ENCODE measurements at regions not wholly inside any gene's neighbourhood (a gene's known extent, or its start where the extent isn't known, plus 50 kb on each side); places are given as distances from the start of the nearest gene placed in this dataset.

DNA sequence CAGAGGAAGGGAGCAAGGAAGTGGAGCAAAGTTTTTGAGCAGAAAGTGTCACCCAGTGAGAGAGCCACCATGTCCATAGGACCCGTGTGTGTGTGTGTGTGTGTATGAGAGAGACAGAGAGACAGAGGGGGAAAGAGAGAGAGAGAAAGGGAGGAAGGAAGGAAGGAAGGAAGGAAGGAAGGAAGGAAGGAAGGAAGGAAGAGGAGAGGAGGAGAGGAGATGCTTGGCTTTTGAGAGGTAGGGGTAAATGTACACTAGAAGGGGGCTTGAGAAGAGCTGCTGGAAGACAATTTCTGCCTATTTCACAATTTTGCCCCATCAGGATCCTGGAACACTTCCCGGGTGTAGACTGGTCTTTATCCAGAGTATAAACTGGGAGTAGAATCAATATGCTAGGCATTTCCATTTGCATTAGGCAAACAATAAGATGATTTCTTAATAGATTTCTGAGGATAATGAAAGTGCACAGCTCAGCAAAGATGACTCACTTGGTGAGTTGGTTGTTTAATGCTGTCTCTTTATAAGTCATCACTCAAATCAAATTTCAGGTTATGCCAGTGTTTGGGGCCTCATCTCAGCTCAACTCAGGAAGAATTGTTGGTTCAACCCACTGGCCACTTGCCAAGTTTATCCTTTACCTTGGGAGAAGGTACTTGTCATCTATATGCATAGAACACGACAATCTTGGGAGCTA, 70.0 kb upstream of the FAM13C start:
- DNase-seq (ENCODE audit: low read depth in 1 of 2, low spot score in 2 of 2) (no peak), FAIRE-seq (no peak)
- Histone ChIP-seq H3K4ac (replicated peaks; ENCODE audit: insufficient read length, low read depth, low read length) (no peak overlapping the region), H2BK12ac (ENCODE audit: low read depth, low read length) (no peak overlapping the region), H2BK15ac (ENCODE audit: low read length) (no peak overlapping the region), H3K14ac (ENCODE audit: insufficient read length) (no peak overlapping the region), H3K79me1 (ENCODE audit: low read depth, low read length) (no peaks in the 10 kb centered on the region), H2BK5ac (ENCODE audit: low read depth, low read length) (no peak overlapping the region), H2AFZ (ENCODE audit: low read length) (no peak overlapping the region), H2BK120ac (replicated peaks; ENCODE audit: low read depth, low read length) (no peak overlapping the region), H3K4me3 (ENCODE audit: extremely low read depth in 1 of 4, insufficient read depth in 2 of 4, low read depth in 3 of 4, low read length in 4 of 4) (no peak overlapping the region), H3K36me3 (ENCODE audit: control insufficient read depth in 2 of 4, insufficient read depth in 4 of 4, low read length in 3 of 4) (no peaks in the 10 kb centered on the region), H3K27me3 (replicated peaks in 1 of 4; ENCODE audit: control insufficient read depth in 3 of 4, extremely low read depth in 1 of 4, insufficient read depth in 3 of 4, low read length in 3 of 4) (peaks cover 0 to 2% (median 0%) of the 10 kb centered on the region in 4 experiments; a peak in 1 of 7 replicates), H3K23ac (ENCODE audit: insufficient read length) (no peak overlapping the region), H3K79me2 (ENCODE audit: control insufficient read depth in 1 of 2, insufficient read depth in 2 of 2, low read length in 2 of 2) (no peaks in the 10 kb centered on the region), H4K20me1 (replicated peaks in 1 of 2; ENCODE audit: control insufficient read depth in 1 of 2, insufficient read depth in 2 of 2, low read length in 2 of 2) (no peaks in the 10 kb centered on the region), H4K8ac (ENCODE audit: extremely low read depth, insufficient read depth, low read length) (no peak overlapping the region; the same call in 1 of the 2 replicates), H3K4me1 (replicated peaks in 1 of 4; ENCODE audit: control insufficient read depth in 3 of 4, insufficient read depth in 4 of 4, low read length in 3 of 4) (no peaks in the 10 kb centered on the region), H4K5ac (ENCODE audit: insufficient read length, low read depth, low read length) (no peak overlapping the region), H3K4me2 (ENCODE audit: insufficient read depth in 1 of 2, low read depth in 2 of 2, low read length in 2 of 2) (no peak overlapping the region), H4K91ac (replicated peaks; ENCODE audit: insufficient read length, low read length) (no peak overlapping the region), H3K9me3 (ENCODE audit: insufficient read depth in 2 of 2, low read depth in 1 of 2, low read length in 1 of 2) (no peaks in the 10 kb centered on the region), H2AK5ac (ENCODE audit: low read depth, low read length) (no peak overlapping the region), H2BK20ac (ENCODE audit: low read length) (no peak overlapping the region), H3K27ac (ENCODE audit: low read depth, low read length) (no peak overlapping the region), H3K23me2 (ENCODE audit: low read depth, low read length) (no peaks in the 10 kb centered on the region), H3K56ac (replicated peaks; ENCODE audit: insufficient read length, low read depth, low read length) (no peak overlapping the region), H3K18ac (ENCODE audit: extremely low read depth, low read length) (no peak overlapping the region), H3K9ac (replicated peaks in 1 of 4; ENCODE audit: extremely low read depth in 1 of 4, low read depth in 3 of 4, low read length in 3 of 4) (no peak overlapping the region)
- POLR2A ChIA-PET (ENCODE audit: partially characterized antibody): no interaction called here
- CTCF ChIA-PET (ENCODE audit: partially characterized antibody): interaction anchor here (0.7 to 1.1 kb wide), 2 partner anchors 23 to 41 kb away, joined by 3 to 4 read pairs; no protein-coding TSS in a partner anchor
- 87% methylated on average over 3 of the region's 3 CpGs; no CpG with 5 or more reads in 1 of the 2 experiments for WGBS, 2 experiments (ENCODE audit: extremely low coverage in 1 of 2, insufficient coverage in 1 of 2, insufficient read length in 1 of 2, insufficient replicate concordance in 2 of 2, low coverage in 1 of 2, low lambda C conversion rate in 2 of 2, missing lambda C conversion rate in 1 of 2)
- TF ChIP-seq POLR2AphosphoS5 (IDR thresholded peaks at IDR 0.05; ENCODE audit: low read depth, low read length) (no peak), RNF2 (IDR thresholded peaks at IDR 0.05; ENCODE audit: borderline replicate concordance, low read depth, low read length, missing control alignments, poor library complexity, severe bottlenecking) (no peak), ATF3 (IDR thresholded peaks at IDR 0.05; ENCODE audit: insufficient read depth, low read depth, low read length) (no peak), TAF1 (IDR thresholded peaks at IDR 0.05; ENCODE audit: low read depth, low read length) (no peak)
